HepG2 (cell line): ENCODE measurements at regions not wholly inside any gene's neighbourhood (a gene's known extent, or its start where the extent isn't known, plus 50 kb on each side); places are given as distances from the start of the nearest gene placed in this dataset.

ENCODE experiments used
- ATAC-seq: fragments of 200-7000 bp; cut with Tn5 transposase; 3 replicates; pipeline ENCODE4 v1.9.1; 2020; ENCODE audit warnings: mild to moderate bottlenecking, moderate library complexity
- BruUV-seq: library from RNA; stranded (reverse); fragments of 400-500 nt; replicated peaks from 2 replicates; lab custom pipeline; 2021; lab: Mats Ljungman, UMichigan
- CTCF ChIA-PET: fragments of 300-600 bp; formaldehyde crosslinking; extraction: SDS; loops from one replicate; lab custom pipeline; 2021; ENCODE audit warnings: low total read pairs, inconsistent platforms, low intra/inter-chr PET ratio; lab: Yijun Ruan, JAX
- POLR2A ChIA-PET: fragments of 350-600 bp; sonication (Branson Sonifier 250); formaldehyde crosslinking; loops from one replicate; lab custom pipeline; 2020; ENCODE audit warnings: antibody characterized with exemption, inconsistent platforms; lab: Yijun Ruan, JAX
- DNase-seq: peaks from one replicate; pipeline ENCODE4 v3.0.0-alpha.2; 2015; ENCODE audit warnings: low spot score
- FAIRE-seq: peaks from 3 replicates; lab custom pipeline; 2011; peaks lifted over from hg19 to GRCh38; lab: Jason Lieb, UNC
- H2AFZ ChIP-seq: one replicate; pipeline ENCODE4 v1.6.1; 2011; ENCODE audit warnings: low read length, inconsistent platforms
- H3K27ac ChIP-seq: fragments of 300-600 bp; 3 replicates; pipeline ENCODE4 v1.8.0; 2011; ENCODE audit warnings: mixed run types, mild to moderate bottlenecking, mixed read lengths, low read length, inconsistent platforms; ENCODE audit not compliant: insufficient read depth; ENCODE audit errors: extremely low read length
- H3K27me3 ChIP-seq, 2 experiments: fragments of 200-600 bp in 1 of 2; 2 replicates in 1 of 2; 3 replicates in 1 of 2; pipeline versions ENCODE4 v1.6.0 to v1.8.0; 2011; ENCODE audit warnings: low read length in 2 of 2, mild to moderate bottlenecking in 2 of 2, moderate library complexity in 2 of 2, inconsistent platforms in 1 of 2; ENCODE audit not compliant: insufficient read depth in 2 of 2, control insufficient read depth in 1 of 2
- H3K36me3 ChIP-seq, 2 experiments: fragments of 200-600 bp in 1 of 2; replicated peaks in 1 of 2; 2 replicates in 1 of 2; 3 replicates in 1 of 2; pipeline versions ENCODE4 v1.5.1 to v1.8.0; 2011; ENCODE audit warnings: low read length in 2 of 2, inconsistent platforms in 1 of 2; ENCODE audit not compliant: insufficient read depth in 2 of 2, control insufficient read depth in 1 of 2
- H3K4me1 ChIP-seq: 2 replicates; pipeline ENCODE4 v1.5.1; 2012; ENCODE audit warnings: low read length, inconsistent platforms; ENCODE audit not compliant: insufficient read depth
- H3K4me2 ChIP-seq: 2 replicates; pipeline ENCODE4 v1.6.0; 2011; ENCODE audit warnings: low read depth, low read length, inconsistent platforms
- H3K4me3 ChIP-seq, 3 experiments: fragments of 200-600 bp in 1 of 3; sonication (generic), shearing (Covaris generic) in 1 of 3; replicated peaks in 1 of 3; 2 replicates each; pipeline ENCODE4 v1.5.1; 2011 to 2016; ENCODE audit warnings: low read length in 3 of 3, inconsistent platforms in 2 of 3, low read depth in 2 of 3, mild to moderate bottlenecking in 2 of 3, control low read depth in 1 of 3, mixed read lengths in 1 of 3; ENCODE audit not compliant: insufficient read depth in 1 of 3
- H3K79me2 ChIP-seq: one replicate; pipeline ENCODE4 v1.6.1; 2011; ENCODE audit warnings: low read length, inconsistent platforms; ENCODE audit not compliant: insufficient read depth
- H3K9ac ChIP-seq: 2 replicates; pipeline ENCODE4 v1.6.0; 2011; ENCODE audit warnings: mild to moderate bottlenecking, low read depth, low read length, inconsistent platforms; ENCODE audit not compliant: insufficient read depth
- H3K9me3 ChIP-seq: 2 replicates; pipeline ENCODE4 v1.5.1; 2012; ENCODE audit warnings: mild to moderate bottlenecking, low read length
- H4K20me1 ChIP-seq: 2 replicates; pipeline ENCODE4 v1.6.0; 2011; ENCODE audit warnings: inconsistent platforms, mild to moderate bottlenecking, low read length, moderate library complexity; ENCODE audit not compliant: insufficient read depth
- ETV5 ChIP-seq: IDR thresholded peaks from 2 replicates; pipeline ENCODE4 v1.6.1; 2018; ENCODE audit warnings: missing biosample characterization, missing genetic modification reagents, inconsistent platforms, borderline replicate concordance
- HNRNPUL1 ChIP-seq: fragments of 200-400 bp; formaldehyde crosslinking; IDR thresholded peaks from 2 replicates; pipeline ENCODE4 v1.6.1; 2017; ENCODE audit warnings: low read depth, mild to moderate bottlenecking, low read length, moderate library complexity
- HOXA9 ChIP-seq: sonication (generic); formaldehyde crosslinking; IDR thresholded peaks from 2 replicates; pipeline ENCODE4 v1.8.1; 2022; ENCODE audit warnings: missing genetic modification reagents, mild to moderate bottlenecking, moderate library complexity, borderline replicate concordance
- PCBP1 ChIP-seq: fragments of 200-400 bp; formaldehyde crosslinking; IDR thresholded peaks from 2 replicates; pipeline ENCODE4 v1.6.1; 2017; ENCODE audit warnings: mild to moderate bottlenecking, low read depth, low read length, borderline replicate concordance
- POLR2AphosphoS5 ChIP-seq: IDR thresholded peaks from 2 replicates; pipeline ENCODE4 v1.6.1; 2012; ENCODE audit warnings: low read depth, low read length
- ZFYVE20 ChIP-seq: sonication (generic); formaldehyde crosslinking; IDR thresholded peaks from 2 replicates; pipeline ENCODE4 v1.8.0; 2023; ENCODE audit warnings: low read depth, mild to moderate bottlenecking, moderate library complexity, missing genetic modification reagents, borderline replicate concordance
- ZNF160 ChIP-seq: sonication (generic); formaldehyde crosslinking; IDR thresholded peaks from 2 replicates; pipeline ENCODE4 v1.8.0; 2022; ENCODE audit warnings: mild to moderate bottlenecking, inconsistent platforms, missing genetic modification reagents
- ZNF276 ChIP-seq: sonication (generic); formaldehyde crosslinking; IDR thresholded peaks from 2 replicates; pipeline ENCODE4 v1.4.0; 2020; ENCODE audit warnings: mild to moderate bottlenecking, low read depth, missing genetic modification reagents
- ZNF44 ChIP-seq: sonication (generic); formaldehyde crosslinking; IDR thresholded peaks from 2 replicates; pipeline ENCODE4 v1.5.1; 2020; ENCODE audit warnings: mild to moderate bottlenecking, missing genetic modification reagents
- ZNF550 ChIP-seq: sonication (generic); formaldehyde crosslinking; IDR thresholded peaks from 2 replicates; pipeline ENCODE4 v1.4.0; 2020; ENCODE audit warnings: mild to moderate bottlenecking, missing genetic modification reagents, borderline replicate concordance
- ZSCAN9 ChIP-seq: IDR thresholded peaks from 2 replicates; pipeline ENCODE4 v1.6.1; 2016; ENCODE audit warnings: borderline replicate concordance
- WGBS: methylation state at CpG from one replicate; pipeline ENCODE4 v1.1.6; 2017; ENCODE audit warnings: low lambda C conversion rate; 5-methylcytosine and 5-hydroxymethylcytosine counted together
- in situ Hi-C: cut with HindIII; loops from 2 replicates; pipeline ENCODE4 v1.10.0; 2017; ENCODE audit warnings: low pct_unique_long_range_greater_than_20kb; ENCODE audit not compliant: extremely low pct_ligation_motif_present
- intact Hi-C: fragments of 100-400 bp; cut with micrococcal nuclease; formaldehyde crosslinking; loops from one replicate; pipeline ENCODE4 v1.10.0; 2022; ENCODE audit not compliant: unreplicated experiment
- TF ChIP-seq, protein P1 (sequence below): sonication (generic); formaldehyde crosslinking; IDR thresholded peaks from 2 replicates; pipeline ENCODE4 v1.4.0; 2020; ENCODE audit warnings: missing genetic modification reagents

DNA sequence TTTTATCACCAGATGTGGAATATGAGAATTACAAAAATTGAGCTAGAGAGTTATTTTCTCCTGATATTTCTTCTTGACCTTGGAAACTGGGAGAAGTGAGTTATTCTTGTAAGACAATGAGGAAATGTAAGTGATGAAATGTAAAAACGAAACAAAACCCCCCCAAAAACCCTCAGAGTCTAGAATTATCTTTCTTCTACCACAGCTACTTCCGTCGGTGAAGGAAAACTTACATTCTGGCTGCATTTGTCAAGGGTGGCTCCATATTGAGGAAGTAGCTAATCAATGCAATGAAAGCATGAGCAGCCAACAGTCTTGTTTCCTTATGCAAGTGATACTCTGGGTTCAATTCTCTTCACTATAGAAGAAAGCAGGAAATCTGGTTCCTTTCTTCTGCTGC lies 661.7 kb upstream of the CITED2 start:
- CTCF ChIA-PET: no interaction called here

GRCh38 chr6:140032189-140032588 lies 657.7 kb upstream of the CITED2 start:
- in situ Hi-C loops: no loop called here

More for the DNA sequence above, 661.7 kb upstream of the CITED2 start:
- Histone ChIP-seq H3K27ac (no peak overlapping the region), H2AFZ (no peak overlapping the region), H3K36me3 (no peaks in the 10 kb centered on the region), H3K79me2 (no peaks in the 10 kb centered on the region), H4K20me1 (no peaks in the 10 kb centered on the region), H3K4me2 (no peak overlapping the region), H3K9ac (no peak overlapping the region), H3K4me3 (no peak overlapping the region), H3K27me3 (no peaks in the 10 kb centered on the region), H3K9me3 (peaks cover 27% of the 10 kb centered on the region), H3K4me1 (no peaks in the 10 kb centered on the region)
- in situ Hi-C loops: no loop called here
- TF ChIP-seq ETV5 (CRISPR knock-in tag) (no peak), ZNF160 (CRISPR knock-in tag) (no peak)
- no peak for ATAC-seq
- intact Hi-C loops: no loop called here
- POLR2A ChIA-PET: no interaction called here
- WGBS: 50% methylated on average over 3 of the region's 3 CpGs
- no peak for DNase-seq
- FAIRE-seq: no peak
- no TSS peak for BruUV-seq

More at GRCh38 chr6:140032189-140032588, 657.7 kb upstream of the CITED2 start:
- no peaks in the 10 kb centered on the region for H3K27me3 ChIP-seq
- H3K4me1 ChIP-seq: no peaks in the 10 kb centered on the region
- TF ChIP-seq, protein P1, sequence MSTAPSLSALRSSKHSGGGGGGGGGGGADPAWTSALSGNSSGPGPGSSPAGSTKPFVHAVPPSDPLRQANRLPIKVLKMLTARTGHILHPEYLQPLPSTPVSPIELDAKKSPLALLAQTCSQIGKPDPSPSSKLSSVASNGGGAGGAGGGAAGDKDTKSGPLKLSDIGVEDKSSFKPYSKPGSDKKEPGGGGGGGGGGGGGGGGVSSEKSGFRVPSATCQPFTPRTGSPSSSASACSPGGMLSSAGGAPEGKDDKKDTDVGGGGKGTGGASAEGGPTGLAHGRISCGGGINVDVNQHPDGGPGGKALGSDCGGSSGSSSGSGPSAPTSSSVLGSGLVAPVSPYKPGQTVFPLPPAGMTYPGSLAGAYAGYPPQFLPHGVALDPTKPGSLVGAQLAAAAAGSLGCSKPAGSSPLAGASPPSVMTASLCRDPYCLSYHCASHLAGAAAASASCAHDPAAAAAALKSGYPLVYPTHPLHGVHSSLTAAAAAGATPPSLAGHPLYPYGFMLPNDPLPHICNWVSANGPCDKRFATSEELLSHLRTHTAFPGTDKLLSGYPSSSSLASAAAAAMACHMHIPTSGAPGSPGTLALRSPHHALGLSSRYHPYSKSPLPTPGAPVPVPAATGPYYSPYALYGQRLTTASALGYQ: no peak
- TF ChIP-seq HNRNPUL1 (no peak), ZFYVE20 (CRISPR knock-in tag) (no peak), ZSCAN9 (CRISPR knock-in tag) (no peak), ZNF550 (CRISPR knock-in tag) (no peak), POLR2AphosphoS5 (no peak), HOXA9 (CRISPR knock-in tag) (no peak), ZNF44 (no peak), PCBP1 (no peak), ZNF276 (CRISPR knock-in tag) (no peak)
- DNase-seq (no peak), FAIRE-seq (no peak), ATAC-seq (no peak)
- 26% methylated on average over 2 of the region's 2 CpGs for WGBS
- no peak overlapping the region for H3K4me3 ChIP-seq
- peaks cover 44% of the 10 kb centered on the region for H3K9me3 ChIP-seq
- ChIA-PET CTCF (no interaction called here), POLR2A (no interaction called here)
- no peaks in the 10 kb centered on the region for H3K79me2 ChIP-seq
- H3K36me3 ChIP-seq: no peaks in the 10 kb centered on the region
- BruUV-seq: no TSS peak
- no peaks in the 10 kb centered on the region for H4K20me1 ChIP-seq
- H2AFZ ChIP-seq: no peak overlapping the region
- no peak overlapping the region for H3K4me2 ChIP-seq
- no peak overlapping the region for H3K27ac ChIP-seq
- H3K9ac ChIP-seq: no peak overlapping the region
- intact Hi-C loops: no loop called here
